NCI-H128 (cell line): ENCODE measurements at regions not wholly inside any gene's neighbourhood (a gene's known extent, or its start where the extent isn't known, plus 50 kb on each side); places are given as distances from the start of the nearest gene placed in this dataset.
"Not testable (repeated sequence)": the region's sequence is repeated elsewhere in the genome, so short reads cannot be mapped to it uniquely, and the experiment has no call there.

Experiments used
- DNase-seq: peaks from one replicate; lab custom pipeline; 2025; ENCODE audit not compliant: unreplicated experiment; lab: John Stamatoyannopoulos, UW

DNA sequence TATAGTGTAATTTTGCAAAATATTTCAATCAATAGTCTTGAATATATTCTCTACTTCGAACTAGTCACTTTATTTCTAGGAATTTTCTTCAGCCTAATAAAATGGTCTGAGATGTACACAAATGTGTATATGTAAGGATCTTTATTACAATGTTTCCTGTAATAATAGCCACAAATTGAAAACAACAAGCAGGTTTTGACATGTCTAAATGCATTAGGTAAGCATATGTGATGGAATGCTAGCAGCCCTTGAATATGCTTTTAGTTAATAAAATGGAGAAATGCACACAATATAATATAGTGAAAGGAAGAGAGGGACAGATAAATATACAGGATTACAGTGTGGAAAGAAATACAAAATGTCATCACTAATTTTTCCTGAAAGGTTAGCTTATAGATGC, 196.5 kb upstream of the IRX5 start:
- DNase-seq, result no peak

DNA sequence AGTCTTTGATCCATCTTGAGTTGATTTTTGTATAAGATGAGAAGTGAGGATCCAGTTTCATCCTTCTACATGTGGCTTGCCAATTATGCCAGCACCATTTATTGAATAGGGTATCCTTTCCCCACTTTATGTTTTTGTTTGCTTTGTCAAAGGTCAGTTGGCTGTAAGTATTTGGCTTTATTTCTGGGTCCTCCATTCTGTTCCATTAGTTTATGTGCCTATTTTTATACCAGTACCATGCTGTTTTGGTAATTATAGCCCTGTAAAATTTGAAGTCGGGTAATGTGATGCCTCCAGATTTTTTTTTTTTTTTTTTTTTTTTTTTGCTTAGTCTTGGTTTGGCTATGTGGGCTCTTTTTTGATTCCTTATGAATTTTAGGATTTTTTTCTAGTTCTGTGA, 203.0 kb upstream of the IRX5 start:
- not testable (repeated sequence) for DNase-seq

DNA sequence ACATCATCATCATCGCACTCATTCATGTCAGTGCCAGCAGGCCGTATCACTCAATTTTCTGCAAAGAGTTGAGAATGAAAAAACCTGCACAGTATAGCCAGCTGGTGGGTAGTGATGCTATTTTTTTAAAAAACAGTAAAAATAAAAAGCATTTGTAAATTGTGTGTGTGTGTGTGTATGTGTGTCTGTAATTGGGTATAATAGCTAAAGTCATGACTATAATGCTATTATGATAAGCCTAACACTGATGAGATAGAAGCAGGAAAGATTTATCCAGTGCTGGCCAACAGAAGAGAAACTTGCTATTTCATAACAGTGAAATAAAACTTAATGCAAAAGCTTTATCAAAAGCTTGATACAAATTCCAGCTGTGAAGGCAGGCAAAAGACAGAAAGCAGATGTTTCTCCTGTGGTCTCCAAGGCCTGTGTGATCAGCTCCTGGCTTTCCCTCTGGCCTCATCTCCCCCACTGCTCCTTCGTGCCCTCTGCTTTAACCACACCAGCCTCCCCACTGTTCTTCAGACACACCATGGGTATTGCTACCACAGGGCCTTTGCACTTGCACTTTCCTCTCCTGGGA, 206.2 kb upstream of the IRX5 start:
- no peak for DNase-seq

DNA sequence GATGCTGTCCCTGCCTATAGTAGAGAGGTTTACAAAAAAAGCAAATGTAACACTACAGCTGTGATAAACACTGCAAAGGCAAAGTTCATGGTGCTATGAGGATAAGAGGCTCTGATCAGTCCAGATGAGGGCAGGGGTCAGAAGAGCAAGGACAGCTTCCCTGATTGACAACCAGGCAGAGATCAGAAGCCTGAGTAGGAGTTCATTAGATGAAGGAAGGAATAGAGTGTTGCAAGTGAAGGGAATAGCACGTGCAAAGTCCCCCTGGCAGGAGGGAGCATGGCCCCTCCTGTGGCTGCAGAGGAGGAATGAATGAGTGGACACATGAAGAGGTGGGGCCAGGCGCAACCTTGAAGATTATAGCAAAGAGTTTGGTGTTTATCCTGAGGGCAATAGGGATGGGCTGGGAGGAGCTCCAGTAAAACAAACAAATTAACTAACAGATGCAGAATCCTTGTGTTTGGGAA, 208.4 kb upstream of the IRX5 start:
- no peak for DNase-seq

DNA sequence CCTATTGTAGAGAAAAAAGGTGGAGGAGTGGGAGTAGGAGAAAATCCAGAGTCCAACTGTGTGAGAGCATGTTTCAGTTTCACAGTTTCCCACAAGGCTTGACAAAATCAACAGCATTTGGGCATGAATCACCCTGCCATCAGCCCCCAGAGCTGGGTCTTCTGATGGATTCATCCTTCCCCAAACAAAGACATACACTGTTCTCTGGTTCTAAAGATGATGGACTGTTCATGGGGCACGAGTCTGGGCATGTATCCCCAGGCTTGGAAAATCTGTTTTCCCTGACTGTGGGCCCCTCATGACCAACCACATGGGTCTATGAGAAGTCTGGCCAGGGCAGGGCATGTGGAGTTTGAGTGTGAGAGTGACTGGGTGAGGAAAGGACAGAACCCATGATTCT, 210.4 kb upstream of the IRX5 start:
- DNase-seq, result no peak

DNA sequence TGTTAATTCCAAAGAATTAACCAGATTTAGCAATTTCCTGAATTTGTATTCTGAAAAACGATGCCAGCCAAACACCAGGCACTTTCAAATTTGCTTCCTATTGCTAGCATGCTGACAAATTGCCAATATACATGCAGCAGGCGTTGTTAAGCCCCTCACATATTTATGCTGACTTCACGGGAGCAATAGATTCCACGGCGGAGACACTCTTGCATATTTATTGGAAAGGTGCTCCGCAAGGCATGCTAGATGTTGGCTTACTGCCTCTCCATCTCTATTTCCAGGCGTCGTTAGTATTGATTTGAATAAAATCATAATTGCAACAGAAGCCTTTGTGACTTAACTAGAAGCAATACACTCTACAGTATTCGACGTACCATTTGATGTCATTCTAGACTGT, 211.0 kb upstream of the IRX5 start:
- DNase-seq, result no peak

DNA sequence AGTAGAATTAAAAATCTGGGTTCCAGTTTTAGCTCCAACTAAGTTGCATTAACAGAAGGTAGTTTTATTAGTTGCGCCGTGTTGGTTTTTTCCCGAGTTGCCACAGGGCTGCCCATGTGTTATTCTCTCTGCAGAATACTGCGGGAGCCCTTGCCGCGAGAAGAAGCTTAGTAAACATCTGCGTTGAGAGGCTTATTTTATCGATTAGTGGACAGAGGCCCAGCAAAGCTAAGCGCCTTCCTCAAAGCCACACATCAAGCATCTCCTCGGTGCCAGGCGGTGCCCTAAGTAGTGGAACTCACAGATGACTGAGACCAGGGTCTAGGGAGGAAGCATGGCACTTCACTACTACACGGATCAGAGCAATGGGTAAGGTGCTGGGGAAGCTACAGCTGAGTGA, 212.3 kb upstream of the IRX5 start:
- no peak for DNase-seq

DNA sequence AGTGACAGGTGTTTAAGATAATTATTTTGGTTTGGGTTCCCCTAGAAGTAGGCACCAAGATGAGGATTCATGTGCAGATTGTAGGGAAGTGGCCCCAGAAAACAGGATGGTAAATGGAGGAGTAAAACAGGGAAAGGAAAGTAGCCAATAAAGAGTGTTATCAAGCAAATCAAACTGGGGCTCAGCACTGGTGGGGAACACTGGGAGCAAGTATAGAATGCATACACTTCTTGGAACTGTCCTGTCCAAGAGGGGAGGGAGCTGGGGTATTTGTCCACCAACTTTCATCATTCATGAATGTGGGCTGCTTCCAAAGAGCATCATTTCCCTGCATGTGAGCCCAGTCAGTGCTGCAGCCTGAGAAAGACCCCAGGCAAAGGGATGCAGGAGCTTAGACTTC, 215.7 kb upstream of the IRX5 start:
- no peak for DNase-seq

DNA sequence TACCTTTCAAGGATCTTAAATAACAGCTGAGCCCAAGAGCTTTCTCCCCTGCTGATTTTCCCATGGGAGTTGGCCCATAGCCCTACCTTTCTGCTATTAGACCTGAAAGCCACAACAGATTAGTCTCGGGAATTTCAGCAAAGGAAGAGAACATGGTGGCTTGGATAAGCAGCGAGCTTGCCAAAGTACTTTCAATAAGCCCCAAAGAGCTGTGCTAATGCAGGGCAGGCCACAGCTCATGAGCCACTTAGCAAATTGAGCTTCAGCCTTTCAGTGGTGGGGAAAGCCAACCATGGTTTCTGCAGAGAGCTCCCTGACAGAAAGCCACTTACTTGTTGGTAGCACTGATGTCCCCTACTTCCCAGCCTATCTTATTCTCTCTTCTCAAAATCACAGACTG, 217.8 kb upstream of the IRX5 start:
- no peak for DNase-seq

DNA sequence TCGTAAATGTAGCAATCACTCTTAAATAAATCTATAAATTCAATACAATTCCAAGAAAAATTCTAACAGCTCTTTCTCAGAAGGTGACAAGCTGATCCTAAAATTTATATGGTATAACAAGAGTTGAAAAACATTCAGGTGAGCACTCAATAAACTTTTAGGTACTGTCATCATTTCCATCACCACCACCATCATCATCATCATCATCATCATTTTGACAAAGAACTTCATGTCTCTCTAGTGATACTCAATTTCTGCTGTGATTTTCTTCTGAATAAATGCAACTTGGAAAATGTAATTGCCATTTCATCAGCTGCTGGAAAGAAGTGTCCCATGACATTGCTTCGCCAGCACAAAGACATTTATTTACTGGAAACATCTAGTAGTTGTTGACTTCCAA, 222.9 kb upstream of the IRX5 start:
- no peak for DNase-seq

DNA sequence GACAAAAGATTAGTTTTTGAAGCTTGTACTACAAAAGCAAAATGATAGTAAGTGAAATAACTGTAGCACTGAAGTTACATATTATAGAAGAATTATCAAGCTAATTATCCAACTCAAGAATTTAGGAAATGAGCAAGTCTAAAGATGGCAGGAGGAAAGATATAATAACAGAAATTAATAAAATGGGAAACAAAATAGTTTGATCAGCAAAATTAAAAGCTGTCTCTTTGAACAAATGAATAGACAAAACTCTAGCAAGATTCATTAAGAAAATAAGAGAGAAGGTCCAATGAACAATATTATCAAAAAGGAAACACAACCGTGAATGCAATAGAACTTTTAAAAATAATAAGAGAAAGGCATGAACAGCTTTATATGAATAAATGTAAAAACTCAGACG, 224.3 kb upstream of the IRX5 start:
- no peak for DNase-seq

DNA sequence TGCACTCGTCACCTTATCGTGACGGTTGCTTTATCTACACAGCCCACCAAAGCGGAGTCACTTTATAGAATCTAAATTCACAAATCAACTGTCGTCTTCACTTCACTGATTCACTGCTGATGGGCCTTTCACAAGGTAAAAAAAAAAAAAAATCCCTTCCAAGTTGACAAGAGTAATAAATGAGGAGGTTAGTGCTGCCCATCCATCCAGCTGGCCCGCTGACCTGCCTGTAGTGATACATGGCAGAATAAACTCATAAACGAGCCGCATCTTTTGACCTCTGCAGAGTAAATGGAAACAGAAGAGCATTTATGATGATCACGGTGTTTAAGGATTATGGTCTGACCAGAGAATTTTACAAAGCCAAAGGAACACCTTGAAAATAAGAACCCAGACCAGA, 227.3 kb upstream of the IRX5 start:
- no peak for DNase-seq

DNA sequence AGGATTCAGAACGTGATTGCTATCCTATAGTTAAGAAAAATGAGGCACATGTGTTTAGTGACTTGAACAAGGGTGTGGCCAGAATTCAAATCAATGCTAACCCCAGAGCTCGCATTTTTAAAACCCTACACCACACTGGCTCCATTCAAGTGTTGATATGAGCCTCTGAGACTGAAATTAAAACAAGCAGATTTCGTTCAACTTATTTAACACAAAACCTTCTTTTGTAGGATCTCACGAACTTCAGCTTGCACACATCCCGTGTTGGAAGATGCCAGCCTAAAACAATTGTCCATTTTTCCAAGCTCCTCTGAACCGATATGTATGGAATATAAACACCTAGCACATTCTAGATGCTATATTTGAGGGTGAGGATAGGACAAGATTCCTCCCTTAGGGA, 231.0 kb upstream of the IRX5 start:
- no peak for DNase-seq

DNA sequence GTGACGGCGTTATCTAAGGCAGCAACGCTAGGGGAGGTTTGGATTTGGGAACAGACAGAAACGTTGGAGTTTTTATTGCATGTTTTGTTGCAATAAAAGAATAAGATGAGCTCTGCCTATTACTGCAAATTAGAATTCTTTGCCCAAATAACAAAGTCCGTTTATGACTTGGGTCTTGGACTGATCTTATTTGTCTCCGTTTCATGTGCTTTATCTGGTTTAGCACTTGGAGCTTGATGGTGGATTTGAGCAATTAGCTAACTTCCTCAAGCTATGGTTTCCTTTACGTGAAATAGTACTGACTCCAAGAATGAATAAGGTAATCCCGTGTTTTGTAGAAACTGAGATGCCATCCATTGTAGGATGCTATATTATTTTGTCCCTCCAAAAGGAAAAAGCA, 233.0 kb upstream of the IRX5 start:
- DNase-seq, result no peak

DNA sequence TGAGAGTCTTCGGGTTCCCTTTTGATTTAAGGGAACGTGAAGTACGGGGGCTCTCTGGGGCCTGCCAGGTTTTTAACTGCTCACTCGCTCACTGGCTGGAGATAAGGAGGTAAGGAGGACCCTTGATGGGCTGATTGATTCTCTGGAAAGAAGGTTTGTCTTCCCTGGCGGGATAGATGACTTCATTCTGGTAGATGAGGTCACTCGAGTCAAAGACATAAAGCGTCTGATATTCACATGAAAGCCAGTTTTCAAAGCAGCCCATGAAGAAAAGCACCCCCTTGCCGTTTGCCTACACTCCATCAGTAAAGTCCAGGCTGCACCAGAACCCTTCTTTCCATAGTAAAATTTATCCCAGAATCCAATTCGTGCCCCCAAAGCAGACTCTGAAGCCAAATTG, 233.7 kb upstream of the IRX5 start:
- DNase-seq, result no peak

DNA sequence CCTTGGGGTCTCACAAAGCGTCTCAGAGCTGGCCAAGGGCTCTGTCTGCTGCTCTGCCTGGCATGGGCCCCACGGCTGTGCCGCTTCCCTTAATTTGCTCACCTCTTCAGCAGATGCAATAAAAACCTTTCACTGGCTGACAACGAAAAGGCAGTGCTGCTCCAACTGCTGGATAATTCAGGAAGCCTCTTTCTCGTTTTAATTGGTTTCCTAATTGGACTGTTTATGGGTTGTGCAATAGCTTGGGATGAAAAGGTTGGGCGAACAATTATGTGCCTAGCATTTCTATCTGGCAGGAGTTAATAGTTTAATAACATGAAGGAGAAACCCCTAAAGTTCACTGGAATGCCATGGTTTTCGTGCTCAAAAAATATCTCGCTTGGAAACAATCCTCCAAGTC, 234.1 kb upstream of the IRX5 start:
- no peak for DNase-seq

DNA sequence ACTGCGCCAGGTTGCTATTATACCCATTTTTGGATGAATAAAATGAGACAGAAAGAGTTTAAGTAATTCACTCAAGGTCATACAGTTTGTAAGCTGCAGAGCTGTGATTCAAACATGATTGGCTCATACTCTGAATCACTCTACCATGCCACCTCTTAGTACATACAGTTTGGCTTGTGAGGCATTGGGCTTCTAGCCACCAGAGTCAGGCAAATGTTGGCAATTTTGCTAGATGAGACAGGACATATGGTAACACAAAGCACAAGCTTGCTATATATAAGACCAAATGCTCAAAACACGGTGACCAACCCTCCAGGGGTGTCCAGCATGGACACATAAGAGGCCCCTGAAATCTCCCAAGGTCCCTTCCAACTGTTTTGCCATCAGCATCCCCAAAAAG, 236.0 kb upstream of the IRX5 start:
- DNase-seq, result no peak

DNA sequence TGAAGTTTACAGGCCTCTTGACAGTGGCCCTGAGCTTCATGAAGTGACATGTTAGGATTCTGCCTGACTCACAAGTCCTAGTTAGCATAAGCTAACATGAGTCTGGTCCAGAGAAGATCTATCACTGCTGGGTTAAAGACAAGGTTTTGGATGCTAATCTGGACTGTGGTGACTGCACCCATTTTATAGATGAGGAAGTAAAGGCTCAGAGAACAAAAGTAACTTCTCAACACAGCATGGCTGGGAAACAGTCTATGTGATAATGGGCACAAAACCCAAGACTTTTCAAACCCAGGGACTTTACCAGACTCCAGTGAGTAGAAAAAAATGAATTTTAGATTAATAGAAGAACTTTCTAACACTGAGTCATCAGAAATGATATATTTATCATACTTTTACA, 236.8 kb upstream of the IRX5 start:
- DNase-seq, result no peak

DNA sequence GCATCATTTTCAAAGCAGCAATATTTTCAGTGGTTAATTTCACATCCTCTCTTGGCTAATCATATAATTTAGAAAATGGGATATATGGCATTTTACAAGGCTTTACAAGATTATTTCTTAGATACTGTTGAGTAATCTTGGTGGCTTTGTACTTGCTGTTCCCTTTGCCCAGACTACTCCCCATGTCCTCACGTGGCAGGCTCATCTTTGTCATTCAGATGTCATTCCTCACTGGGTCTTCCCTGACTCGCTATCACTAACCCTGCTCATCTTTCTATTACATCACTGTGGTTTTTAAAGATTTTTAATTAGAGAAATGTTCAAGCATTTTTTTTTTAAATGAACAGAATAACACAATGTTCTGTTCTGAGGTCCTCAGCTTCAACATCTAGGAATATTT, 240.0 kb upstream of the IRX5 start:
- no peak for DNase-seq

DNA sequence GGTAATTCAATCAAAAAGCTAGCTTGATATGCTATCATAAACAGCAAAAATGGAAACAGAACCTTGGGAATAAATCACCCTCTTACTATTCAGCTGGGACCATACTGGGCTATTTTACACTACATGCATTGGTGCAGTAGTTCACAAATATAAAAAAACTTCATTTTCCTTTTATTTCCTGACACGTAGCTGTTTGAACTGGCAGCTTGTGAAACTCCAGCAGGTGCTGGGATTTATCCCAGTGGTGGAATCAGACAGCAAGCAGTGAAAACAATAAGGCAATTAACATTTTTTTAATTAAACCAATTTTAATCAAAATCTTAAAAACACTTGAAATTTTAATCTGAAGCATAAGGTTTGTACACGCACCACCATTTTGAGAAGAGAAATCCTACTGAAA, 240.4 kb upstream of the IRX5 start:
- DNase-seq, result no peak

DNA sequence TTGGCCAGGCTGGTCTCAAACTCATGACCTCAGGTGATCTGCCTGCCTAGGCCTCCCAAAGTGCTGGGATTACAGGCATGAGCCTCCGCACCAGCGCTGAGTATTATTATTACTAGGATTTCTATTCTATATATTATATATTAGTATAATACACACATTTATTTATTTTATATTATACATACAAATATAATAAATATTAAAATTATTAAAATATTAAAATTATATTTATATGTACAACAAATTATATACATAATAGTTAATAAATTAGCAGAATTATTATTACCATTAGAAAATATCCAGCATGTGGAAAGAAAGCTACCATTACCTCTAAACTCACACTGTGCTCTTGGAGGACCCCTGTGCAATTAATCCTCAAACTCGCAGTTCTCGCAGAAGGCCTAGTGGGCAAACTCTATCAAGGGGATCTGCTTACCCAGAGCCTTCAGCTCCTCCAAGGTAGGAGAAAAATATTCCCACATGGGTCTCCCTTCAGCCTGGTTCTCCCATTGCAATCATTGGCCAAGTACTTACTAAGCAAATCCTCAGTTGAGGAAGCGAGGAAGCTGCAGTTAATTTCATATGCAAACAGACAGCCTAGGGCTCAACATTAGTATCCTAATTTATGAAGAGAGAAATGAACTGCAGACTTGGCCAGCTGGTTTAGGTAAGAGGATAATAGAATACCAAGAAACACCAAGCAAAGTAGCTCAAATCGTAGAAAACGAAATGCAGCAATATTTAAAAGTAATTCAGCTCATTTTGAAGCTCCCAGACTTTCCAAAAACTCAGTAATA, 241.4 kb upstream of the IRX5 start:
- DNase-seq, result no peak

DNA sequence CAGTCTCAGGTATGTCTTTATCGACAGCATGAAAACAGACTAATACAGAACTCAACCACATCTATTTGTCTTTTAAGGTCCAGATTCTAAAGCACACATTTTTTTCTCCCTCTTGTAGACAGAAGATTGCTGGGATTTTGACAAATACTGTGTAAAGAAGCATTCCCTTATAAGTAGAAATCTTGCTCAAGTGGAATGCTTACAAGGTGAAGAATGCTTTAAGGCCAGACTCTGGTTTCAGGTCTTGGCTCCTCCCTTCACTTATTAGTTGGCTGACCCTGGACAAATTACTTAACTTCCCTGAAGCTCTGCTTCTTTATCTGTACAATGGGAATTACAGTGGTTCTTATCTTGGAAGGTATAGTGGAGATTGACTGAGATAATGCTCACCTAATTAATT, 242.3 kb upstream of the IRX5 start:
- DNase-seq, result no peak
